ENCODE measurements at regions not wholly inside any gene's neighbourhood (a gene's known extent, or its start where the extent isn't known, plus 50 kb on each side); places are given as distances from the start of the nearest gene placed in this dataset.

GRCh38 chr12:94510128-94510527 lies 50.5 kb upstream of the CEP83 start:
- no peak for TF ChIP-seq ZSCAN29 (IDR thresholded peaks at IDR 0.05)
- TF ChIP-seq, protein P1, sequence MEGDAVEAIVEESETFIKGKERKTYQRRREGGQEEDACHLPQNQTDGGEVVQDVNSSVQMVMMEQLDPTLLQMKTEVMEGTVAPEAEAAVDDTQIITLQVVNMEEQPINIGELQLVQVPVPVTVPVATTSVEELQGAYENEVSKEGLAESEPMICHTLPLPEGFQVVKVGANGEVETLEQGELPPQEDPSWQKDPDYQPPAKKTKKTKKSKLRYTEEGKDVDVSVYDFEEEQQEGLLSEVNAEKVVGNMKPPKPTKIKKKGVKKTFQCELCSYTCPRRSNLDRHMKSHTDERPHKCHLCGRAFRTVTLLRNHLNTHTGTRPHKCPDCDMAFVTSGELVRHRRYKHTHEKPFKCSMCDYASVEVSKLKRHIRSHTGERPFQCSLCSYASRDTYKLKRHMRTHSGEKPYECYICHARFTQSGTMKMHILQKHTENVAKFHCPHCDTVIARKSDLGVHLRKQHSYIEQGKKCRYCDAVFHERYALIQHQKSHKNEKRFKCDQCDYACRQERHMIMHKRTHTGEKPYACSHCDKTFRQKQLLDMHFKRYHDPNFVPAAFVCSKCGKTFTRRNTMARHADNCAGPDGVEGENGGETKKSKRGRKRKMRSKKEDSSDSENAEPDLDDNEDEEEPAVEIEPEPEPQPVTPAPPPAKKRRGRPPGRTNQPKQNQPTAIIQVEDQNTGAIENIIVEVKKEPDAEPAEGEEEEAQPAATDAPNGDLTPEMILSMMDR (IDR thresholded peaks at IDR 0.05 in 2 of 3, conservative IDR thresholded peaks at IDR 0.05 in 1 of 3; ENCODE audit: control insufficient read depth in 2 of 3, extremely low read depth in 1 of 3, insufficient read depth in 1 of 3, low read depth in 3 of 3, low read length in 3 of 3) = no peak

Data from GM12878 (cell line).